Activated CD4-positive, CD25-positive, alpha-beta regulatory T cell treated with anti-CD3 and anti-CD28 coated beads, Interleukin-2, amount 50 U/mL, for 72 hours (primary cell): ENCODE measurements at regions not wholly inside any gene's neighbourhood (a gene's known extent, or its start where the extent isn't known, plus 50 kb on each side); places are given as distances from the start of the nearest gene placed in this dataset.

ENCODE experiments used
- DNase-seq: peaks from one replicate; pipeline ENCODE4 v3.0.0; 2021

- DNase-seq: no peak
Observed at GRCh38 chr18:37698508-37699040, 133.0 kb upstream of the CELF4 start.

GRCh38 chr18:37694516-37694915, 128.9 kb upstream of the CELF4 start:
- DNase-seq: no peak

- DNase-seq: no peak
Observed at GRCh38 chr18:37691162-37691561, 125.6 kb upstream of the CELF4 start.

GRCh38 chr18:37689841-37690240, 124.2 kb upstream of the CELF4 start:
- no peak for DNase-seq

GRCh38 chr18:37684590-37684989, 119.0 kb upstream of the CELF4 start:
- DNase-seq: no peak

GRCh38 chr18:37684183-37684582, 118.6 kb upstream of the CELF4 start:
- DNase-seq: no peak

- no peak for DNase-seq
Observed at GRCh38 chr18:37680911-37681310, 115.3 kb upstream of the CELF4 start.

- DNase-seq: no peak
Observed at GRCh38 chr18:37676276-37676675, 110.7 kb upstream of the CELF4 start.

GRCh38 chr18:37675699-37676098, 110.1 kb upstream of the CELF4 start:
- no peak for DNase-seq

- no peak for DNase-seq
Observed at GRCh38 chr18:37674570-37674969, 109.0 kb upstream of the CELF4 start.

- DNase-seq: no peak
Observed at GRCh38 chr18:37673671-37674070, 108.1 kb upstream of the CELF4 start.

GRCh38 chr18:37672932-37673595, 107.5 kb upstream of the CELF4 start:
- no peak for DNase-seq

- no peak for DNase-seq
Observed at GRCh38 chr18:37672001-37672400, 106.4 kb upstream of the CELF4 start.

- no peak for DNase-seq
Observed at GRCh38 chr18:37671530-37671929, 105.9 kb upstream of the CELF4 start.

GRCh38 chr18:37671119-37671518, 105.5 kb upstream of the CELF4 start:
- no peak for DNase-seq

GRCh38 chr18:37669991-37670534, 104.5 kb upstream of the CELF4 start:
- DNase-seq: no peak

- no peak for DNase-seq
Observed at GRCh38 chr18:37668971-37669747, 103.6 kb upstream of the CELF4 start.

GRCh38 chr18:37667836-37668235, 102.2 kb upstream of the CELF4 start:
- DNase-seq: no peak

GRCh38 chr18:37666991-37667390, 101.4 kb upstream of the CELF4 start:
- no peak for DNase-seq

- DNase-seq: no peak
Observed at GRCh38 chr18:37666451-37666850, 100.9 kb upstream of the CELF4 start.

- no peak for DNase-seq
Observed at GRCh38 chr18:37665346-37665745, 99.7 kb upstream of the CELF4 start.

GRCh38 chr18:37663446-37663845, 97.8 kb upstream of the CELF4 start:
- DNase-seq: no peak

GRCh38 chr18:37662546-37663339, 97.1 kb upstream of the CELF4 start:
- no peak for DNase-seq
